ENCODE measurements at regions not wholly inside any gene's neighbourhood (a gene's known extent, or its start where the extent isn't known, plus 50 kb on each side); places are given as distances from the start of the nearest gene placed in this dataset.
A peak's percentile ranks its signal among the peaks of the same experiment; 100 is the strongest.
"Not testable (repeated sequence)": the region's sequence is repeated elsewhere in the genome, so short reads cannot be mapped to it uniquely, and the experiment has no call there.

DNA sequence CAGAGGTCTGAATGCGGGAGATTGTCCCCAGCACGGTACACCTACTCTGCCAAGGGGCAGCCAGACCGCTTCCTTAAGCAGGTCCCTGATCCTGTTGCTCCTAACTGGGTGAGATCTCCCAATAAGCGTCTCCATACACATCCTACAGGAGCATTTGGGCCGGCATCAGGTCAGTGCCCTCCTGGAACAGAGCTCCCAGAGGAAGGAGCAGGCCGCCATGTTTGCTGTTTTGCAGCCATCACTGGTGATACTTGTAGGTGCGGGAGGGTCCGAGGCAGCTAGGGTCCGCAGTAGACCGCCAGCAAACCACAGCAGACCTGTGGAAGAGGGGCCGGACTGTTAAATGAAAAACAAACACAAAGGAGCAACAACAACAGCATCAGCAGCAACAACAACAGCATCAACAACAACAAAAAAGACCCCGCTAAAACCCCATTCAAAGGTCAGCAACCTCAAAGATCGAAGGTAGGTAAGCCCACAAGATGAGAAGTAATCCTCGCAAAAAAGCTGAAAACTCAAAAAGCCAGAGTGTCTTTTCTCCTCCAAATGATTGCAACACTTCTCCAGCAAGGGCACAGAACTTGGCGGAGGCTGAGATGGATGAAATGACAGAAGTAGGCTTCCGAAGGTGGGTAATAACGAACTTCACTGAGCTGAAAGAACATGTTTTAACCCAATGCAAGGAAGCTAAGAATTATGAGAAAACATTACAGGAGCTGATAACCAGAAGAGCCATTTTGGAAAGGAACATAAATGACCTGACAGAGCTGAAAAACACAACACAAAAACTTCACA is 79.0 kb upstream of the CDH7 start:
- DNase-seq = no peak

DNA sequence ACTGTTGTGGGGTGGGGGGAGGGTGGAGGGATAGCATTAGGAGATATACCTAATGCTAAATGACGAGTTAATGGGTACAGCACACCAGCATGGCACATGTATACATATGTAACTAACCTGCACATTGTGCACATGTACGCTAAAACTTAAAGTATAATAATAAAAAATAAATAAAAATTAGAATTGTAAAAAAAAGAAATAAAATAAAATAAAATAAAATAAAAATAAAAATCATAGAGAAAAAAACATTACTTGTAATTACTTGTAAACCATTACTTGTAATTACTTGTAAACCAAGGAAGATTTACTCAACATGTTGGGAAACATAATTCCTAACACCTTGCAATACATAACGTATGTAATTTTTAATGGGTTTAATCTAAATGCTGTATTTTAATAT is 80.7 kb upstream of the CDH7 start:
- not testable (repeated sequence) for DNase-seq

DNA sequence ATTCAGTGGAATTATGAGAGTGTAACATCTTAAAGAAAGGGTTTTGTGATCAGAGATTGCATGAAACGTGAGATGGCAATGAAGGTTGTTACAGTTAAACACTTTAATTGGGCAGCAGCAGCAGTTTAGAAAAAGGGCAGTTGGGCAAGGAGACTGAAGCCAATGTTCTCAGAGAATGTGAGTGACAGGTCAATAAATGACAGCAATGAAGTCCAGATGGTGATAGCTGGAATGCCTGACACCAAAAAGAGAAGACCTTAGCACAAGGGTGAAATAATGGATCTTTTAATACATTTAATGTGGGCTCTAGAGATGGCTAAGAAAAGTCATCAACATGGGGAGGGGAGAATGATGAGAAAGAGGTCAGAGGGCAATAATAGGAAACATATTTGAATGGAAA is 89.4 kb upstream of the CDH7 start:
- no peak for DNase-seq

DNA sequence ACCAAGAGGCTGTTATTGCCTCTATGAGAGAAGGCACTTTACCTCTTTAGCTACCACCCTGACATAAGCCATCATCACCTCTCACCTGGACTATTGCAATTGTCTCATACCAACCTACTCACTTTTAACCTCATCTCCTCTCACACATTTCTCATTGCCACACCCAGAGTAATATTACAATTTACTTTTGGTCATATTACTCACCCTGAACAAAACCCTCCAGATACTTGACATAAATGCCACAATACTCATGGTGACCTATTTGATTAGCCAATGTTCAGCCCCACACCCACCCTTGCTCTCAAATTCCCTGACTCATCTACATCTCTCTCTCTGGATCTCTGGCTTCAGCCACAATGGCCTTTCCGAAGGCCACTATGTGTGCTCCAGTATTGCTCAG is 90.9 kb upstream of the CDH7 start:
- no peak for DNase-seq

DNA sequence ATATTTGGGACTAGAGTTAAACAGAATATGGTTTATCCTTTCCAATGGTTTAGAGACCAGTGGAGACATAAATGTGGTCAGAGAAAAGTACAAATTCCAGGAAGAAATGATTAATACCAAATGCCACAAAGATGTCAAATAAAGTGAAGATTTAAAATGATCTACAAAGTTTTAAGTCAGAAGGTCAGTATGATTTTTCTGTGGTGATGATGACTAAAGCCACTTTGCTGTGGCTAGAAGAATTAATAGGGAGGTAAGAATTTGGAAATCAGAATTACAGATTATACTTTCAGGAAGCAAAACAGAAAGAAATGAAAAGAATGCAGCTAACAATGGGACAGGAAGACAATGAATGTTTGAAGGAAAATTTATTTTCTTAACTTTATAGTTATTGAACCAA is 91.5 kb upstream of the CDH7 start:
- no peak for DNase-seq

DNA sequence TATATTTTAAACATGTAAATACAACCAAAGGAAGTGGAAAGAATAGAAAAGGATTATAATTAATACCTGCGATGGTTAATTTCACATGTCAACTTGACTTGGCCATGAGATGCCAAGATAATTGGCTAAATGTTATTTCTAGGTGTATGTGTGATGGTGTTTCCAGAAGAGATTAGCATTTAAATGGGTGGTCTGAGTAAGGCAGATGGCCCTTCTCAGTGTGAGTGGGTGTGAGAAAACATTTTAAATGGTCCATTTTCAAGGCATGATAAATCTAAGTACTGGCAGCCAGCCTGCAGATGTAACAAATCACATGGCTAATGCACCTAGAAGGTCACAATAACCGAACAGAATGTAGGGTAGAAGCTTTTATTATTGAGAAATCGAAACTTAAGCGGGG is 99.6 kb upstream of the CDH7 start:
- DNase-seq = no peak

DNA sequence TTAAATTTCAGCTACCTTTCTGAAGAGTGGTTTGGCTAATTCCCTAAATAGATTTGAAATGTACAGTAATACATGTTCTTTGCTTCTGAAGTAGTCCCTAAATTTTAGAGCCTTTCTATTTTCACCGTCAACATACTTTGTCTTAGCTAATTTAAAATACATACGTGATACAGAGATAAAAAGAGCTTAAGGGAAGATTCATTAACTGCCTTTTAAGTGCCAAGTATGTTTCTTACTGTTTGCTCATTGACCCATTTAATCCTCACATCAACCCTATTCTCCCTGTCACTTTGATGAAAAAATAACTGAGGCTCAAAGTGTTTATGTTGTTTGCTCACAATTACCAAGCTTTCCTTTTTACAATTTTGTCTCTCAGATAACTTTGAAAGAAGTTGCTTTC is 118.6 kb upstream of the CDH7 start:
- DNase-seq = no peak

DNA sequence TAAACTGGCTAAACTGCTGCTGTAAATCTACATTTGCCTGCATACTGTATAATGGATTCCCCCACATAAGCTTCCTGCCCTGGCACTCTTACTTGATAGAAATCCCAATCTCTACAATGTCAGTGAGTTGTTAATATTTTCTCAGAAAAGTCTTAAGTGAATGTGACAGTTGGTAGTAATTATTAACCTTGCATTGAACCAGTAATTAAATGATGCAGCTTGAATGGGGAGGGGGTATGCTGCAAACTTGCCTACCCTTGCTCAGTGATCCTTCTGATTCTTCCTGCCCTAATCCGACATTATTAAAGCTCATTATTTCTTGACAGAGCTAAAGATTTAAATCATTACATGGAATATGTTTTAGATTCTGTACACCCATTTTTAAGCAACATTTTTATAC is 119.0 kb upstream of the CDH7 start:
- DNase-seq = no peak

DNA sequence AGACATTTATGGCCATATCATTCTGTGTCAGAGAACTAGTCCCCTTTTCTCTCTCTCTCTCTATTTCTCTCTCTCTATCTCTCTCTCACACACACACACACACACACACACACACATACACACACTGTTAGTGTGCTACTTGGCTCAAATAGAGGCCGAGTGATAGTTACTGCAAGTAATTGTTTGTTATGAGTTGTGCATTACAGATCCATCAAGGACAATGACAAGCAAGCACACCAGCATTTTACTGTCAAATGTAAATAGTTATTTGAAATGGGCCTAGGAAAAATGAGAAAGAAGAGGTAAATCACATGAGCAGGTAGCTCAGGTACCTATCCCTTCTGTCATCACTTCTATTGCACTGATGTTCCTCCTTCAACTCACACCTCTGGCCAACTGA is 122.4 kb upstream of the CDH7 start:
- DNase-seq = no peak

DNA sequence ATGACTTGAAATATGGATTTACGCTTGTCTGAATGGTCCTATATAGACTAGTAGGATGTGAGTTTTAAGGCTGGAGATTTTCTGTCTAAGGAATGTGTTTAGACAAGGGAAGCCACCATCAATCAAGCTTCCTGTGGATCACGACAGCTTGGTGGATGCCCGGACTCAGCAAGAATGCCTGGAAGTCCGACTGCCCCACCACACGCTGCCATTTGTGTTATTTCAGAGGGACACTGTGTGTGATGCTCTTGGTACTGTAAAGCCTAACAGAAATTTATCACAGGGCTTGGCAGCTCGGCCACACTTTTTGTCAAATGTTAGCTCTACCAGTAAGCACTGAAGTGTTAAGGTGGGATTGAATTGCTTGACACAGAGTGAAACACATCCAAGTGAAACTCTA is 127.1 kb upstream of the CDH7 start:
- no peak for DNase-seq

DNA sequence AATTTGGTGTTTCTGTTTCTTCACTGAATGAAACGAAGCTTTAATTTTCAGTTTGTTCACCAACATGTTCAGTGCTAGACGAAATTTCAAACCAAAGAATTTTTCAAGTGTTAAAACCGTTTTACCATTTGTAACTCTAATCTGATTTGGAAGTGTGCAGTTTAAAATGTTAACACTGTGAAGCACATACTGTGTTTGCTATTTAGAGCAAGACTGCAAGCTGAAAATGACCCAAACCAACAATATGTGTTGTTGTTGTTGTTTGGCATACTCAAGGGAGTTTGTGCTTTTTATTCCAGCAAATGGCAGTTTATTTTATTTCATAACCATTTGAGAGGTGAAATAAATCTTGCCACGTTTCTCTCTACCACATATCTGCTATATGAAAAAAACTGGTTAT is 128.4 kb upstream of the CDH7 start:
- no peak for DNase-seq

DNA sequence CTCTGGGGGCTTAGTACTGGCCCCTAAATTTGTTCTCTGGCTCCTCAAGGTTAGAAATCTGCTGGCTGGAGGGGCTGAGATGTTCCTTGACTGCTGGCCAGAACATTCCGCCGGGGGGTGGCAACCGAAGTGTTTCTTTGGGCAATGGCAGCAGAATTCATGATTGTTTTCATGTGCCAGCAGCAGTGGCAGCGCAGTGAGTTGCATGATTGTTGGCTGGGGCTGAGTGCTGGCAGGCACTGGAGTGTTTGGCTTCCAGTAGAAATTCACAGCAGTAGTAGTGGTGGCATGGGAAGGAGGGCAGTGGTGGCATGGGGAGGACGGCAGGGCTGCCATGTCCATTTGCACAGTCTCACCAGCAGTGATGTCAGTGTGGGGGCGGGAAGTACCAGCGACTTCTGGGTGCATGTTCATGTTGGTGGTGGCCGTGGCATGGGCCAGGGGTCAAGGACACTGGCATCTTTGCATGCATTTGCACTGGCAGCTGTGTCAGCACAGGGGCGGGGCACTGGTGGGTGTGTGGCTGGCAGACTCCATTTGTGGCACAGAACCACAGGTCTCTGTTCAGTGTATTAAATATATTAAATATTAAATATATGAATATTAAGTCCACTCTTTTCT is 130.6 kb upstream of the CDH7 start:
- DNase-seq = peak in 6 of 51 donors; percentile 0 to 3 (median 2)

DNA sequence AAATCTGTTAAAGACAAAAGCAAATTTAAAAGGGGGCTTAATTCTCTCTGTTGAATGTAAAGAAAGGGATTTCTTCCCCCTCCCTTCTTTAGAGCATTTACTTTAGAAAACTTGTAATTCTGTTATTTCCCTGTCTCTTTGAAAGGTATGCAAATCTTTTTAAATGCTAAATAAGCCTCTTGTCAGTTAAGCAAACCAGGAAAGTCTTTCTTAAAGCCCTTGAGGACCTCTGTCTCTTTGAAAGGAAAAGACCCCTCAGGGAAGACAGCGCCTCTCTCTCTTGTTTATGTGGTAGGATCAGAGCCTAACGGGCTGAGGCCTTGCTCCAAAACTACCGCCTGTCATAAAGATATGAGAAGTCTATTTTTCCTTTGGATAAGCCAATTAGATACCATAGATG is 139.9 kb upstream of the CDH7 start:
- DNase-seq = no peak

DNA sequence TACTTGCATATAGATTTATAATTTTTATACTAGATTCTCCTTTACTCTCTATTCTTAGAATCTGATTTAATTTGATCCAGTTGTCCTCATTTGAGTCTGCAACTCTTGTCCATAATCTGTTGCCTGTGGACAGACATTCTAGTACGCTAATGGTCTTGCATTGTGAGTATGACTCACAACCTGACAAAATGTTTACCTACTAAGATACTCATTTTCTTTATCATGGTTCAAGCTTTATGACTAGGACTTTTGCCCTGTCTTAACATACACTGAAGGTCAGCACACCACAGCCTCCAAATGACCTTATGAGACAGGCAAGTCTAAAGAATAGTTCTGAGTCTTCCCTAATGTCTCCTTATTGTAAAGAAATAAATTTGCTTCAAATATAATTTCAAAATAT is 142.3 kb upstream of the CDH7 start:
- DNase-seq = no peak

DNA sequence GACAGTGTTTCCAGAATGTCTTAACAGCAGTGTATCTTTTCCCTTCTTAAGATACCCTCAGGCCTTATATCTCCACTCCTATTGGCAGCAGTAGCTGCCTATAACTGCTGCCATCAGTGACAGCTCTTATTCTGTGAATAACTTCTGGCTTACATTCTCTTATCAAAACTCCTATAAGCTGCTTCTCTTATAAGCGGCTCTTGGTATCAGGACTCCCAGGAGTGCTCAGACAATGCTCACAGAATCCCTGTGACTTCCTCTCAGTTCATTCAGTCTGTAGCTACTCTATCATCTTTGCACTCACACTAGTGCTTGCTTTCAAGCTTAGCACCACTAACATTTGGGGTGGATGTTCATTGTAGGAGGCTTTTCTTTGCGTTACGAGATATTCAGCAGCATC is 143.7 kb upstream of the CDH7 start:
- no peak for DNase-seq

DNA sequence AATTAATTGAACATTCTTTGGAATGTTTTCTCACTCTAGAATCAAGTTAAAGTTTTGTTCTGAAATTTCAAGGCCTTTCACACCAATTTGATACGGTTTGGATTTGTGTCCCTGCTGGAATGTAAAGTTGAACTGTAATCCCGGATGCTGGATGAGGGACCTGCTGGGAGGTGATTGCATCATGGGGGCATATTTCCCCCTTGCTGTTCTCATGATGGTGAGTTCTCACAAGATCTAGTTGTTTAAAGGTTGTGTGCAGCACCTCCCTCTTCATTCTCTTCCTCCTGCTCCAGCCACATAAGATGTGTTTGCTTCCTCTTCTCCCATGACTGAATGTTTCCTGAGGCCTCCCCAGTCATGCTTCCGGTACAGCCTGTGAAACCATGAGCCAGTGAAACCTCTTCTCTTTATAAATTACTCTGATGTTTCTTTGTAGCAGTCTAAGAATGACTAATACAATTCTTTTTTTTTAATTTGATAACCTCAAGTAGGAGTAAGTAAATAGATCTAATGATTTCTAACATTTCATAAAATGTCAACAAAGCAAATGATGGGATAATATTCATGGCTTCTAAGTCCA is 144.2 kb upstream of the CDH7 start:
- DNase-seq = no peak

DNA sequence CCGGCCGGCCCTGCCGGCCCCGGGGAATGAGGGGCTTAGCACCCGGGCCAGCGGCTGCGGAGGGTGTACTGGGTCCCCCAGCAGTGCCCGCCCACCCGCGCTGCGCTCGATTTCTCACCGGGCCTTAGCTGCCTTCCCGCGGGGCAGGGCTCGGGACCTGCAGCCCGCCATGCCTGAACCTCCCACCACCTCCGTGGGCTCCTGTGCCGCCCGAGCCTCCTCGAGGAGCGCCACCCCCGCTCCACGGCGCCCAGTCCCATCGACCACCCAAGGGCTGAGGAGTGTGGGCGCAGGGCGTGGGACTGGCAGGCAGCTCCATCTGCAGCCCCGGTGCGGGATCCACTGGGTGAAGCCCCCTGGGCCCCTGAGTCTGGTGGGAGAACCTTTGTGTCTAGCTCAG is 145.5 kb upstream of the CDH7 start:
- DNase-seq = not testable (repeated sequence)

DNA sequence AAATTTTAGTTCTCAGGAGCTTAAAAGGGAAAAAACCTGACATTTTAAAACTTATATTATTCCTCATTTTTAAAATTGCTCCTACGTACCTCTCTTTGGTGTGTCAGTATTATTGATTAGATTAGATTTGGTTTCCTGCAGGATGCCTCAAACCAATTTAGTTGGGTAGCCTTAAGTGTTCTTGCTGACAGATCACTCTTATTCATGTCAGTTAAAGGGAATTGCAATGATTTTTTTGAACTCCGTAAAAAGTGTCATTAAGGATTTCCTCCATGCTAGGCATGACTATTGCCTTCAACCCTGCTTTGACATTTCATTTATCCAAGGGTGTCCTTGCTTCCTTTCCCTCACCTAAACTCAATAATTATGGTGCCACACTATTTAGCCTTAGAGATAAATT is 149.0 kb upstream of the CDH7 start:
- no peak for DNase-seq

DNA sequence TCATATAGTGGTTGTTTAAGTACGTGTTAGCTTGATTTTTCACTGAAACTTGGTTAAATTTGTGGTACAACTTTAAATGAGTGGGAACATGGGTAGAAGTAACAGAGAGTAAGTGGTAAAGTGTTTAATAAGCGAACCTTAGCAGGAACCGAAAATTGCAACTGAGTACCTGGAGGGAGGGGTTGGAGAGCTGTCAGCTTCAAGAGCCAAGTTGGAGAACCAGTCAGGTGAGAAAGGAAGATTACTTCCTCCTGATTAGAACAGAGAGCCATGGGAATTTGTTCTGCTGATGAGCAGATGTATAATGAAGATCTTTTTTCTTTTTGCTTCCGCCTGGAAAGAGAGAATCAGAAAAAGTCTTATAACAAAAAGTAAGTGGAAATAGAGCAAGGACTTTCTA is 158.4 kb upstream of the CDH7 start:
- no peak for DNase-seq

DNA sequence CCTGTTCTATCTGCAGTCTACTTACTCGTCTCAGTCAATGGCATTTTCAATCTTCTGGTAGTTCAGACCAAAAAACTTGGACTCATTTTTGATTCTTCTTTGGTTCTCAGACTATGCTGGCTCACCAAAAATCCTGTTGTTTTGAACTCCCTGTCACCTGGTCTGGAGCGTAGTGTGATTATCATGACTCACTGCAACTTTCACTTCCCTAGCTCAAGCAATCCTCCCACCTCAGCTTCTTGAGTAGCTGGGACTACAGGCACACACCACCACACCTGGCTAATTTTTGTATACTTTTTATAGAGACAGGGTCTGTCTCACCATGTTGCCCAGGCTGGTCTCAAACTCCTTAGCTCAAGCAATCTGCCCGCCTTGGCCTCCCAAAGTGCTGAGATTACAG is 163.3 kb upstream of the CDH7 start:
- no peak for DNase-seq

DNA sequence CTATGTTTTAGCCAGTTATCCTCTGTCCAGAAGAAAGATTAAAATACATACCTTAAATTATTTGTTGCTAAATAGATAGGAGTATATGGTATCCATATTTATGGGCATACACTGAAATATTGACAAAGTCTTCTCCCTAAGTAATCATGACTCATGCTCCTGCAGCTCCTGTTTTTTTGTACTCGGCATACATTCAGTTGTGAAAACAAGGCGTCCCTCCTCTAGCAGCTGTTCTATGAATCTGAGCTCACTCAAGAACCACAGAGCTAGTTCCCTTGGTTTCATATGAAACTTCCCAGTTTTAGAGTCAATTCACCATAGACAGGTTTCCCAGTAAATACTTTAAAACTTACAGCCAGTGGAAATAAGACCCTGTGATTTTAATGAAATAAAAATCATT is 168.7 kb upstream of the CDH7 start:
- DNase-seq = not testable (repeated sequence)

DNA sequence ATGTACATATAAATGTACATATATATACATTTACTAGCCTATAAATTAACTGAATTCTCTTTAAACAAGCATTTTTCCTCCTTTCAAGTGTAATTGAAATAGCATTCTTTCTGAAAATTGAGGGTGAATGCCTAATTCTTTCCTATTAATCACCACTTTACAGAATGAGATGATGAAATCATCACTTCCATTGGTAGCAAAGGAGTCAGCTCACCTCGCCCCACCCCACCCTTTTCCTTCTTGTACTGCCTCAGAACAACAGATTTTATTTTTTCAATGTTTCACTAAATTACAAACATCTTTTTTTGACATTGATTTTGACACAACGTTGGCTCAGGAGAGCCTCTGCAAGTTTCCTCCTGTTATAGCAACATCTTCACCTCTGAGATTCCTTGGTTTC is 181.9 kb upstream of the CDH7 start:
- no peak for DNase-seq

DNA sequence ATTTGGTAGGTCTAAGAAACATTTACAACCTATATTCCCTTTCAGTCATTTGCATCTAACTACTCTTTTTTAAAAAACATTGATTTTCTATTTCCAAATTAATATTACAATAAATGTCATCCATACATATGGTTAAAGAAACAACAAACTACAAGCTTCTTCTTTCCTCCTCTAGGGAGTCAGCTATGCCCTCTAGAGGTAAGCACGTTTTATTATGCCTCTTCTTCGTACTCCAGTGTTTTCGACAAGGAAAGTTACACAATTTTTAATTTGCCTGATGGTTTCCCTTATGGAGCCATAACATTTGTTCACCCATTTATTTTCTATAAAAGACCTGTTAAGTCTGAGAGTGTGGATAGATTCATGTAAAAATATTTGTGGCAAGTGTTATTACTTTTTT is 183.4 kb upstream of the CDH7 start:
- DNase-seq = no peak
